ENCODE measurements at regions not wholly inside any gene's neighbourhood (a gene's known extent, or its start where the extent isn't known, plus 50 kb on each side); places are given as distances from the start of the nearest gene placed in this dataset.

- TF ChIP-seq REST (IDR thresholded peaks at IDR 0.05; ENCODE audit: low read depth, low read length): no peak
- TF ChIP-seq MXI1 (IDR thresholded peaks at IDR 0.05; ENCODE audit: low read depth, low read length): no peak
- TF ChIP-seq TCF12 (IDR thresholded peaks at IDR 0.05): no peak
- no peak for TF ChIP-seq TAF1 (IDR thresholded peaks at IDR 0.05; ENCODE audit: borderline replicate concordance, low read depth, low read length)
- TF ChIP-seq POLR2AphosphoS5 (IDR thresholded peaks at IDR 0.05; ENCODE audit: low read depth, low read length): no peak
- no peak for TF ChIP-seq EP300 (IDR thresholded peaks at IDR 0.05; ENCODE audit: borderline replicate concordance in 1 of 2, low read depth in 1 of 2, low read length in 1 of 2)
- no peak for TF ChIP-seq RXRA (IDR thresholded peaks at IDR 0.05; ENCODE audit: borderline replicate concordance, low read depth)
- no peak for TF ChIP-seq FOXJ3 (CRISPR knock-in tag; IDR thresholded peaks at IDR 0.05)
- TF ChIP-seq, protein P1, sequence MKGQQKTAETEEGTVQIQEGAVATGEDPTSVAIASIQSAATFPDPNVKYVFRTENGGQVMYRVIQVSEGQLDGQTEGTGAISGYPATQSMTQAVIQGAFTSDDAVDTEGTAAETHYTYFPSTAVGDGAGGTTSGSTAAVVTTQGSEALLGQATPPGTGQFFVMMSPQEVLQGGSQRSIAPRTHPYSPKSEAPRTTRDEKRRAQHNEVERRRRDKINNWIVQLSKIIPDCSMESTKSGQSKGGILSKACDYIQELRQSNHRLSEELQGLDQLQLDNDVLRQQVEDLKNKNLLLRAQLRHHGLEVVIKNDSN (IDR thresholded peaks at IDR 0.05; ENCODE audit: borderline replicate concordance, low read depth): no peak
Observed at GRCh38 chr3:72320955-72321303, 527.3 kb downstream of the SHQ1 start (continued).

DNA sequence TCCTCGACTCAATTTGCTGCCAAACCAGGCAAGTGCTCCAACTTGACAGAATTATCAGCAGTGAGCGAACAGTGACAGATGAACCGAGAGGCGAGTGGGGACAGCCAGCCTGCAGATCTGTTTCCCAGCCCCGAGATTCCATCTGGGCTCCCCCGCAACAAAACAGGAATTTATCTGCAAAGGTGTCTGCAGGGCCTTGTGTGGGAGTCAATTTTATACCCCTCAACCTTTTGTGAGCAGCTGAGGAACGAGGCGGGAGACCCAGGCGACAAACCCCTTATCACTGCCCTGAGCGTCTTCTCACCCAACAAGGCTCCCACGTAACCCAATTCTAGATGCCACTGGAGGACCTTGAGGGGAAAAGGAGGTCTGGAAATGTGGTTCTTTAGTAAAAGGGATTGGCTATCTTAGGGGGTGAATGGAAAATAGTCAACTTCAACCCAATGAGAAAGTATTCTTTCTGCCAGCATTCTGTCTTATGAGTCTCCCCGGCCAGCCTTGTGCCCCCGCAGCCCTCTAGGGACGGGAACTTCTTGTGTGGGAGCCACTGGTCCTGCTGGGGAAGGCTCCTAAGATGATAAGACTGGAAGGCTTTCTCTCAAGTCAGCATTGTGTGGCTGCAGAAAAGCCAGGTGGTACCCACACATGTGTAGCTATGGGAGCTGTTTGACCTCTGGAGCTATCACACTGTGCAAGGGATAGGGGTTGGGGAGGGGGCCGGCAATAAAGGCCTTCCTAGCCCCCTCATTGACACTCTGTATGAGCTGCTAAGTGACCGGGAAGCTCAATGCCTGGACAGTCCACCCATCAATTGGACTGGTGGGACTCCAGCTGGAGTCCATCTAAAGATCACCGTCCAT lies 527.9 kb downstream of the SHQ1 start:
- no peak overlapping the region for H3K27ac ChIP-seq (ENCODE audit: low read depth in 2 of 2, low read length in 1 of 2)
- POLR2A ChIA-PET: no interaction called here
- H3K4me1 ChIP-seq (ENCODE audit: control insufficient read depth in 1 of 2, insufficient read depth in 2 of 2, low read depth in 1 of 2, low read length in 1 of 2): peaks cover 0 to 19% of the 10 kb centered on the region in 2 experiments; a peak in 1 of 4 replicates
- TF ChIP-seq SIN3A (IDR thresholded peaks at IDR 0.05; ENCODE audit: borderline replicate concordance, low read depth, low read length) (no peak), RXRA (IDR thresholded peaks at IDR 0.05; ENCODE audit: borderline replicate concordance, low read depth) (no peak), RAD21 (IDR thresholded peaks at IDR 0.05; ENCODE audit: low read length) (no peak), RCOR1 (IDR thresholded peaks at IDR 0.05; ENCODE audit: low read length) (no peak), JUND (IDR thresholded peaks at IDR 0.05) (no peak), GABPA (IDR thresholded peaks at IDR 0.05; ENCODE audit: low read depth) (no peak), MXI1 (IDR thresholded peaks at IDR 0.05; ENCODE audit: low read depth, low read length) (no peak), NFIC (IDR thresholded peaks at IDR 0.05; ENCODE audit: borderline replicate concordance) (no peak), POLR2AphosphoS5 (IDR thresholded peaks at IDR 0.05; ENCODE audit: low read depth, low read length) (no peak)
- TF ChIP-seq, protein P1 (IDR thresholded peaks at IDR 0.05; ENCODE audit: borderline replicate concordance, low read depth): no peak
- TF ChIP-seq, protein P2, sequence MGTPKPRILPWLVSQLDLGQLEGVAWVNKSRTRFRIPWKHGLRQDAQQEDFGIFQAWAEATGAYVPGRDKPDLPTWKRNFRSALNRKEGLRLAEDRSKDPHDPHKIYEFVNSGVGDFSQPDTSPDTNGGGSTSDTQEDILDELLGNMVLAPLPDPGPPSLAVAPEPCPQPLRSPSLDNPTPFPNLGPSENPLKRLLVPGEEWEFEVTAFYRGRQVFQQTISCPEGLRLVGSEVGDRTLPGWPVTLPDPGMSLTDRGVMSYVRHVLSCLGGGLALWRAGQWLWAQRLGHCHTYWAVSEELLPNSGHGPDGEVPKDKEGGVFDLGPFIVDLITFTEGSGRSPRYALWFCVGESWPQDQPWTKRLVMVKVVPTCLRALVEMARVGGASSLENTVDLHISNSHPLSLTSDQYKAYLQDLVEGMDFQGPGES (IDR thresholded peaks at IDR 0.05; ENCODE audit: low read depth, low read length): no peak
- TF ChIP-seq, protein P3, sequence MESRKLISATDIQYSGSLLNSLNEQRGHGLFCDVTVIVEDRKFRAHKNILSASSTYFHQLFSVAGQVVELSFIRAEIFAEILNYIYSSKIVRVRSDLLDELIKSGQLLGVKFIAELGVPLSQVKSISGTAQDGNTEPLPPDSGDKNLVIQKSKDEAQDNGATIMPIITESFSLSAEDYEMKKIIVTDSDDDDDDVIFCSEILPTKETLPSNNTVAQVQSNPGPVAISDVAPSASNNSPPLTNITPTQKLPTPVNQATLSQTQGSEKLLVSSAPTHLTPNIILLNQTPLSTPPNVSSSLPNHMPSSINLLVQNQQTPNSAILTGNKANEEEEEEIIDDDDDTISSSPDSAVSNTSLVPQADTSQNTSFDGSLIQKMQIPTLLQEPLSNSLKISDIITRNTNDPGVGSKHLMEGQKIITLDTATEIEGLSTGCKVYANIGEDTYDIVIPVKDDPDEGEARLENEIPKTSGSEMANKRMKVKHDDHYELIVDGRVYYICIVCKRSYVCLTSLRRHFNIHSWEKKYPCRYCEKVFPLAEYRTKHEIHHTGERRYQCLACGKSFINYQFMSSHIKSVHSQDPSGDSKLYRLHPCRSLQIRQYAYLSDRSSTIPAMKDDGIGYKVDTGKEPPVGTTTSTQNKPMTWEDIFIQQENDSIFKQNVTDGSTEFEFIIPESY (IDR thresholded peaks at IDR 0.05; ENCODE audit: borderline replicate concordance, low read depth): no peak
- no peak overlapping the region for H3K9ac ChIP-seq
- H3F3A ChIP-seq (replicated peaks; ENCODE audit: insufficient read depth): no peaks in the 10 kb centered on the region
- H3K36me3 ChIP-seq (replicated peaks in 1 of 2; ENCODE audit: control insufficient read depth in 1 of 2, insufficient read depth in 2 of 2, low read length in 1 of 2): no peaks in the 10 kb centered on the region
- H3K27me3 ChIP-seq (ENCODE audit: insufficient read depth): peaks cover 4% of the 10 kb centered on the region
- no peak overlapping the region for H3K4me2 ChIP-seq
- 79% methylated on average over 15 of the region's 17 CpGs for WGBS (ENCODE audit: low lambda C conversion rate)
- H3K4me3 ChIP-seq (ENCODE audit: low read depth in 2 of 2, low read length in 1 of 2): no peak overlapping the region
- H2AFZ ChIP-seq (ENCODE audit: low read depth): no peak overlapping the region
- H3K9me2 ChIP-seq: no peaks in the 10 kb centered on the region
- H3K79me2 ChIP-seq (ENCODE audit: insufficient read depth): no peaks in the 10 kb centered on the region
- H3K9me3 ChIP-seq: no peaks in the 10 kb centered on the region
- no peaks in the 10 kb centered on the region for H4K20me1 ChIP-seq (ENCODE audit: insufficient read depth)
- DNase-seq: no peak
- CTCF ChIA-PET: interaction anchor here (1.2 to 1.5 kb wide), 2 partner anchors 11 to 12 kb away, joined by 3 read pairs; no protein-coding TSS in a partner anchor
